ENCODE measurements at regions not wholly inside any gene's neighbourhood (a gene's known extent, or its start where the extent isn't known, plus 50 kb on each side); places are given as distances from the start of the nearest gene placed in this dataset.

- Histone ChIP-seq H2AFZ (ENCODE audit: low read length) (no peak overlapping the region), H3K4me1 (ENCODE audit: control insufficient read depth, extremely low read depth, insufficient read depth, low read length) (no peaks in the 10 kb centered on the region), H4K20me1 (ENCODE audit: control insufficient read depth, extremely low read depth, insufficient read depth, low read length) (no peaks in the 10 kb centered on the region), H3K36me3 (ENCODE audit: control insufficient read depth, insufficient read depth, low read length) (no peaks in the 10 kb centered on the region), H3K27me3 (ENCODE audit: control insufficient read depth, insufficient read depth, low read length) (no peaks in the 10 kb centered on the region), H3K27ac (ENCODE audit: insufficient read depth, low read length) (no peak overlapping the region), H3K9me3 (ENCODE audit: control insufficient read depth, insufficient read depth, low read depth, low read length) (no peaks in the 10 kb centered on the region), H3K4me2 (ENCODE audit: extremely low read depth, insufficient read depth, low read length) (no peak overlapping the region), H3K4me3 (replicated peaks in 1 of 4; ENCODE audit: control extremely low read depth in 1 of 4, insufficient read depth in 1 of 4, low read depth in 3 of 4, low read length in 4 of 4) (no peak overlapping the region), H3K9ac (ENCODE audit: insufficient read depth, low read length) (no peak overlapping the region), H3K79me2 (ENCODE audit: control insufficient read depth, insufficient read depth, low read length) (no peaks in the 10 kb centered on the region)
- no peak for DNase-seq (ENCODE audit: low read depth in 2 of 2)
- TF ChIP-seq, protein P1, sequence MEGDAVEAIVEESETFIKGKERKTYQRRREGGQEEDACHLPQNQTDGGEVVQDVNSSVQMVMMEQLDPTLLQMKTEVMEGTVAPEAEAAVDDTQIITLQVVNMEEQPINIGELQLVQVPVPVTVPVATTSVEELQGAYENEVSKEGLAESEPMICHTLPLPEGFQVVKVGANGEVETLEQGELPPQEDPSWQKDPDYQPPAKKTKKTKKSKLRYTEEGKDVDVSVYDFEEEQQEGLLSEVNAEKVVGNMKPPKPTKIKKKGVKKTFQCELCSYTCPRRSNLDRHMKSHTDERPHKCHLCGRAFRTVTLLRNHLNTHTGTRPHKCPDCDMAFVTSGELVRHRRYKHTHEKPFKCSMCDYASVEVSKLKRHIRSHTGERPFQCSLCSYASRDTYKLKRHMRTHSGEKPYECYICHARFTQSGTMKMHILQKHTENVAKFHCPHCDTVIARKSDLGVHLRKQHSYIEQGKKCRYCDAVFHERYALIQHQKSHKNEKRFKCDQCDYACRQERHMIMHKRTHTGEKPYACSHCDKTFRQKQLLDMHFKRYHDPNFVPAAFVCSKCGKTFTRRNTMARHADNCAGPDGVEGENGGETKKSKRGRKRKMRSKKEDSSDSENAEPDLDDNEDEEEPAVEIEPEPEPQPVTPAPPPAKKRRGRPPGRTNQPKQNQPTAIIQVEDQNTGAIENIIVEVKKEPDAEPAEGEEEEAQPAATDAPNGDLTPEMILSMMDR (conservative IDR thresholded peaks at IDR 0.05 in 1 of 2, IDR thresholded peaks at IDR 0.05 in 1 of 2; ENCODE audit: low read depth in 1 of 2, low read length in 2 of 2), result no peak
- no peak for TF ChIP-seq EZH2 (IDR thresholded peaks at IDR 0.05; ENCODE audit: low read length, missing control alignments)
Measured at GRCh38 chr14:42555365-42555764, 948.7 kb downstream of the LRFN5 start.

GRCh38 chr14:42554091-42554490, 947.4 kb downstream of the LRFN5 start:
- no peak overlapping the region for H3K9ac ChIP-seq (ENCODE audit: insufficient read depth, low read length)
- H3K4me2 ChIP-seq (ENCODE audit: extremely low read depth, insufficient read depth, low read length), result no peak overlapping the region
- H4K20me1 ChIP-seq (ENCODE audit: control insufficient read depth, extremely low read depth, insufficient read depth, low read length), result no peaks in the 10 kb centered on the region
- no peak overlapping the region for H2AFZ ChIP-seq (ENCODE audit: low read length)
- no peaks in the 10 kb centered on the region for H3K4me1 ChIP-seq (ENCODE audit: control insufficient read depth, extremely low read depth, insufficient read depth, low read length)
- H3K9me3 ChIP-seq (ENCODE audit: control insufficient read depth, insufficient read depth, low read depth, low read length), result no peaks in the 10 kb centered on the region
- no peaks in the 10 kb centered on the region for H3K36me3 ChIP-seq (ENCODE audit: control insufficient read depth, insufficient read depth, low read length)
- no peaks in the 10 kb centered on the region for H3K27me3 ChIP-seq (ENCODE audit: control insufficient read depth, insufficient read depth, low read length)
- TF ChIP-seq, protein P1 (conservative IDR thresholded peaks at IDR 0.05 in 1 of 2, IDR thresholded peaks at IDR 0.05 in 1 of 2; ENCODE audit: low read depth in 1 of 2, low read length in 2 of 2), result no peak
- no peak for TF ChIP-seq EZH2 (IDR thresholded peaks at IDR 0.05; ENCODE audit: low read length, missing control alignments)
- H3K4me3 ChIP-seq (replicated peaks in 1 of 4; ENCODE audit: control extremely low read depth in 1 of 4, insufficient read depth in 1 of 4, low read depth in 3 of 4, low read length in 4 of 4), result no peak overlapping the region
- H3K27ac ChIP-seq (ENCODE audit: insufficient read depth, low read length), result no peak overlapping the region
- no peak for DNase-seq (ENCODE audit: low read depth in 2 of 2)
- no peaks in the 10 kb centered on the region for H3K79me2 ChIP-seq (ENCODE audit: control insufficient read depth, insufficient read depth, low read length)

DNA sequence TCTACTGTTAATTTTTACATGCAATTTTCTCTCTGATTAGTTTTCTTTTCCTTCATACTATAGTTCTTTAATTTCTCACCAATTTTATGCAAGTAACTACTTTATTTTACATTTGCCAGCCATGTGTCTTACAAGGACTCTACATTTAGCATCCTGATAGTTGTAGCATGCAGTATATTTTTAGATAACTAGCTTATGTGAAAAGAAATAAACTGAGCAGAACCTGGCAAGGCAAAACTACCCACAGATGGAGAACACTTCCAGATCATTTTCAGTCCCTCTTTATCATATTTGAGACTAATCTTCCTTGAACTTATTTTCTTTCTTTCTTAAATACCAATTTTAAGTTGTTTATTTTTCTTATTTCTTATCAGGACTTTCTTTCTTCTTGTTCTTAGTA, 943.6 kb downstream of the LRFN5 start:
- Histone ChIP-seq H3K27me3 (ENCODE audit: control insufficient read depth, insufficient read depth, low read length) (no peaks in the 10 kb centered on the region), H3K27ac (ENCODE audit: insufficient read depth, low read length) (no peak overlapping the region), H2AFZ (ENCODE audit: low read length) (no peak overlapping the region), H3K36me3 (ENCODE audit: control insufficient read depth, insufficient read depth, low read length) (no peaks in the 10 kb centered on the region), H3K9me3 (ENCODE audit: control insufficient read depth, insufficient read depth, low read depth, low read length) (no peaks in the 10 kb centered on the region), H3K4me3 (replicated peaks in 1 of 4; ENCODE audit: control extremely low read depth in 1 of 4, insufficient read depth in 1 of 4, low read depth in 3 of 4, low read length in 4 of 4) (no peak overlapping the region), H3K79me2 (ENCODE audit: control insufficient read depth, insufficient read depth, low read length) (no peaks in the 10 kb centered on the region), H3K4me2 (ENCODE audit: extremely low read depth, insufficient read depth, low read length) (no peak overlapping the region), H3K4me1 (ENCODE audit: control insufficient read depth, extremely low read depth, insufficient read depth, low read length) (no peaks in the 10 kb centered on the region), H3K9ac (ENCODE audit: insufficient read depth, low read length) (no peak overlapping the region), H4K20me1 (ENCODE audit: control insufficient read depth, extremely low read depth, insufficient read depth, low read length) (no peaks in the 10 kb centered on the region)
- no peak for DNase-seq (ENCODE audit: low read depth in 2 of 2)
- TF ChIP-seq, protein P1 (conservative IDR thresholded peaks at IDR 0.05 in 1 of 2, IDR thresholded peaks at IDR 0.05 in 1 of 2; ENCODE audit: low read depth in 1 of 2, low read length in 2 of 2), result no peak
- no peak for TF ChIP-seq EZH2 (IDR thresholded peaks at IDR 0.05; ENCODE audit: low read length, missing control alignments)
